ENCODE measurements at regions not wholly inside any gene's neighbourhood (a gene's known extent, or its start where the extent isn't known, plus 50 kb on each side); places are given as distances from the start of the nearest gene placed in this dataset.

DNA sequence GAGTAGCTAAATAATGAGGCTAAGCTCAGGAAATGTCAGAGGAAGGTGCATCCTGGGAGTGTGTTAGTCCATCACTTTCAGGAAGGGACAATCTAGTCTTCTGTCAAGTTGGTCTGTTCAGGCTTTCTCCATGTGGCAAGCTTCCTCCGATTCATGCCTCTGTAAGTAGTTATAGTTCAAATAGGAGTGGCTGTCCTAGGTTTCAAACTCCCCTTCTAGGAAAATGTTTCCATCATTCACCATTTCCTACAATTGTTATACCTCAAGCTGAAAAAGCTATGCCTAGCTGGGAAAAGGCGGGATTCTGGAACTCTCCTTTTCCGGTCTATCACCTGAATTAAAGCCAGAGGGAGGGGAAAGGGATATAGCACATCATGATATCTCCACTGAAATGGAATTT, 287.7 kb upstream of the ZSWIM2 start:
- no peak overlapping the region for H3K27ac ChIP-seq
- TF ChIP-seq, protein P1, sequence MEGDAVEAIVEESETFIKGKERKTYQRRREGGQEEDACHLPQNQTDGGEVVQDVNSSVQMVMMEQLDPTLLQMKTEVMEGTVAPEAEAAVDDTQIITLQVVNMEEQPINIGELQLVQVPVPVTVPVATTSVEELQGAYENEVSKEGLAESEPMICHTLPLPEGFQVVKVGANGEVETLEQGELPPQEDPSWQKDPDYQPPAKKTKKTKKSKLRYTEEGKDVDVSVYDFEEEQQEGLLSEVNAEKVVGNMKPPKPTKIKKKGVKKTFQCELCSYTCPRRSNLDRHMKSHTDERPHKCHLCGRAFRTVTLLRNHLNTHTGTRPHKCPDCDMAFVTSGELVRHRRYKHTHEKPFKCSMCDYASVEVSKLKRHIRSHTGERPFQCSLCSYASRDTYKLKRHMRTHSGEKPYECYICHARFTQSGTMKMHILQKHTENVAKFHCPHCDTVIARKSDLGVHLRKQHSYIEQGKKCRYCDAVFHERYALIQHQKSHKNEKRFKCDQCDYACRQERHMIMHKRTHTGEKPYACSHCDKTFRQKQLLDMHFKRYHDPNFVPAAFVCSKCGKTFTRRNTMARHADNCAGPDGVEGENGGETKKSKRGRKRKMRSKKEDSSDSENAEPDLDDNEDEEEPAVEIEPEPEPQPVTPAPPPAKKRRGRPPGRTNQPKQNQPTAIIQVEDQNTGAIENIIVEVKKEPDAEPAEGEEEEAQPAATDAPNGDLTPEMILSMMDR (IDR thresholded peaks at IDR 0.05), result no peak
- no peak for TF ChIP-seq ZFX (IDR thresholded peaks at IDR 0.05; ENCODE audit: borderline replicate concordance)

DNA sequence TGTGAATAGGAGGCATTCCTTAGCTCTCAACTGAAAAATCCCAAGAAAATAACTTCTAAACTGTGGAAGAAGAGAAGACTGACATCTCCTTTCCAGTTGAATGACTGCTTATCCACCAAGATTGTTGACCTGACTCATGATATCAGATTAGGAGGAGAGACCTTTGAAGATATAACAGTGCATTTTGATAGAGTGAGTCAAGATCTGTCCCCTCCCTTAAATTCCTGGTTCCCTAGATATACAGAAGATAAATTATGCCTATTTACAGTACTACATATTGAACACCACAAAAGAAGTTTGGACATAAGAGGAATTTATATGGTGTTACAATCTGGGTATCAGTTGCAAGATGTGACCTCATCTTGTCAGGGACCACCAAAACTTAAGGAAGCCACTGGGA, 285.3 kb upstream of the ZSWIM2 start:
- H3K27ac ChIP-seq, result no peak overlapping the region
- TF ChIP-seq ZFX (IDR thresholded peaks at IDR 0.05; ENCODE audit: borderline replicate concordance), result no peak
- TF ChIP-seq, protein P1 (IDR thresholded peaks at IDR 0.05), result no peak

DNA sequence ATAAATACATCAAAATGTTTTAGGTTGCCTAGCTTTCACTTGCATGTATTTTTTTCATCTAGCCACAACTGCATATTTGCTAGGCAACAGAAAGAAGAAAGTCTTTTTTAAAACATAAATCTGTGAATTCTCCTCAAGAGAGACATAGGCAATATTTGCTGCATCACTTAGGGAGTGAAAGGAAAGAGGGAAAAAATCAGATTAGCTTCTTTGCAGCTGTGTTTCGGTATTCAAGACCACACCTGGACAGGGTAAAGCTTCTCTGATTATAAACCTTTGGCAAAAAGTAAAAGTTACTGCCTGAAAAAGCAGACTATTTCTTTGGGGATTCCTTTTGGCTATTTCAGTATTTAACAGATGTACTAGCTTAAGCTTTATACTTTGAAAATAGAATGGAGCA, 280.9 kb upstream of the ZSWIM2 start:
- no peak overlapping the region for H3K27ac ChIP-seq
- TF ChIP-seq, protein P1 (IDR thresholded peaks at IDR 0.05), result no peak
- TF ChIP-seq ZFX (IDR thresholded peaks at IDR 0.05; ENCODE audit: borderline replicate concordance), result no peak

DNA sequence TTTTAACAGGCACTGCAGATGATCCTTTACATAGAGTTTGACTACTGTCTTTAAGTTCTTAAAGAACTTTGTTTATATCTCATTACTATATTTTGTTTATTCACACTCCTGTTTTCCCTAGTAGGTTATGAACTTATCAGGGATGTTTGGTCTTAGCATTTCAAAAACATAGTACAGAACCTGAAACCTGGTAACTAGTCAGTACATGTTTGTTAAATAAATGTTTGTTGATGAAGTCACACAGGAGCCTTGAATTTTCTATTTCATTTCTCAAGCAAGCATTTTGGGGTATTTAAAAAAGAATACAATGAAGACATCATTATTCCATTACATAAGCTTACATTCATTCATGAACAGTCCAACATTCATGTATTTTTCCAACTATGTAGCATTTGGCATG, 280.3 kb upstream of the ZSWIM2 start:
- TF ChIP-seq ZFX (IDR thresholded peaks at IDR 0.05; ENCODE audit: borderline replicate concordance), result no peak
- TF ChIP-seq, protein P1 (IDR thresholded peaks at IDR 0.05), result no peak
- no peak overlapping the region for H3K27ac ChIP-seq

DNA sequence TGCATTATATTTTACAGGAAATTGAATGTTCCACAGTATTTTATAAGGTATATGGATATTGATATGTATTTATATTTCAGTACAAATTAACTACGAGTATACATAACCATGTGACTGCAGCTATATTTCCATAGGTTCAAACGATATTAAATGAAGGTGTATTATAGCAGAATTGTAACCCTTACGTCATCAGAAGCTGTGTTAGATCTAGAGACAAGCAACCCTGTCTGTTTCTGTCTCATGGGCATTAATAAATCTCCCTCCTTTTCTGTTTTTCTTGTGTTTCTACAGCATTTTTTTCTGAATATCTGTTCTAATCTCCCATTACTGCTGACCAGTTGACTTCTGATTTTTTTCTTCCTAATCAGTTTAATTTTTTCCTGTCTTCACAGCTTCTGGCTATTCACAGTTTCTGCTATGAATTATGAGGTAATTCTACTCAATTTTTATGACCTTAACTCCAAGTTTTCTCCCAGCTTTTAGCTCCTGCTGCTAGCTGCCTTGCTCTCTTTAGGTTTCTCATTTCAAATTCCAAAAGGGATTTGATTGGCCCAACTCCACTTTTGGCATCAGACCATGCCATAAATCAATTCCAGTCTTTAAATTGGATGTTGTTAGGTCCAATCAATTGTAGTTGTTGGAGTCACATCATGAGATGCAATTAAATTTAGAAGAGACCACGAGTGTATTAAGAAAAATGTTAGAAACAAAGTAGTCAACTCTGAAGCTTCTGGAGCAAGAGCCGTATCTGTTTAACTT, 277.5 kb upstream of the ZSWIM2 start:
- TF ChIP-seq, protein P1 (IDR thresholded peaks at IDR 0.05), result no peak
- no peak for TF ChIP-seq ZFX (IDR thresholded peaks at IDR 0.05; ENCODE audit: borderline replicate concordance)
- no peak overlapping the region for H3K27ac ChIP-seq

DNA sequence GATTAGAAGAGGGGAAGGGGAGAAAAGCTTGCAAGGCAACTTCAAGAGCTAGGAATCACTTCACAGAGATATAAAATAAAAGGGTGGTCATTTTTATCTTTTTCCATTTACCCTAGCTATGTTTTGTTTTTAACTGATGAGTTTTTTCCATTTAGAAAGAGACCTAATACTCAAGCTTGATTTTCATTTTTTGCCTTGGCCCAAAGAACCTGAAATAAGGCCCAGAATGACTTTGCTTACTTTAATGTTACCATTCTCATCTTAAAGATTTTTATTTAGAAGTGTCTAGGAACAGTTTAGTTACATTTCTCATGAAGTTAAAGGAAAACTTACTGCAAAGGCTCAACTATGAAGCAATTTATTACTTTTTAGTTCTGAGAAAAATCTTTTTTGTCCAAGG, 276.3 kb upstream of the ZSWIM2 start:
- H3K27ac ChIP-seq, result no peak overlapping the region
- TF ChIP-seq, protein P1 (IDR thresholded peaks at IDR 0.05), result no peak
- no peak for TF ChIP-seq ZFX (IDR thresholded peaks at IDR 0.05; ENCODE audit: borderline replicate concordance)

DNA sequence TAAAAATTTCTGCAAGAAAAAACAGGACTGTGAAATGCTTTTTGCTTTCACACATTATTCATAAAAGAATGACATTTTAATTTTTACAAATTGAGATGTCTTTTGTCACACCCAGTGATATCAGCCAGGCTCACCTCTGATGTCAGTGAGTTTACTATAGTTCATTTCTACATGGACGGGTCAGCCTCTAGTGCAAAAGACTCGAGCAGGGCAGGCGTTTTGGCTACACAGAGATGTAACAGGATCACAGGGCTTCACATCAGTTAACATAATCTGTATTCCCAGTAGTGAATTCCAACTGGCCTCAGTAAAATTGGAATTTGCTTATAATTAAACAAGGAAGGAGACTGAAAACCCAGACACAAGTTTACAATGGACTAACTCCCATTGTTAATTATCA, 275.6 kb upstream of the ZSWIM2 start:
- H3K27ac ChIP-seq, result no peak overlapping the region

More for the DNA sequence above, 275.6 kb upstream of the ZSWIM2 start:
- TF ChIP-seq, protein P1 (IDR thresholded peaks at IDR 0.05), result no peak
- no peak for TF ChIP-seq ZFX (IDR thresholded peaks at IDR 0.05; ENCODE audit: borderline replicate concordance)
